ENCODE measurements at regions not wholly inside any gene's neighbourhood (a gene's known extent, or its start where the extent isn't known, plus 50 kb on each side); places are given as distances from the start of the nearest gene placed in this dataset.

DNA sequence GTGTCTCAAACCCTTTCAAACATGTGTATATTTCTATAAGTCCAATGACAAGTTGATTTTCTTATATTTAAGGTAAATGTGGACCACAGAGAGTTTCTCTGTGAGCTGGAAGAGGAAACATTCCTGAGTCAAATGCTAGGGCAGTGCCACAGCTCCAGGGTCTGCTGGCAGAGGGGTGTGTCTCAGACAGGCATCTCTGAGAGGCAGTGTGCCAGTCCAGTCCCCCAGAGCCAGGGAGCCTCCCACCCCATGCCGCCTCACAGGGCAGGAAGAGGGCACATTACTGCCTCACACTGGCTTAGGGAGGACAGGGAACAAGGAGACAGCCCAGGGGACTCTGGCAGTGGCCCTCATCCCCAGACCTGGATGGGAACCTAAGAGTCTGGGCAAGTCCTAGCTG is 120.2 kb downstream of the TENT4A start:
- H3K4me3 Mint-ChIP-seq, result no peak overlapping the region
- Histone ChIP-seq H3K27ac (ENCODE audit: low read length) (no peak overlapping the region), H3K36me3 (ENCODE audit: control insufficient read depth, insufficient read depth, low read length) (no peaks in the 10 kb centered on the region), H3K4me3 (ENCODE audit: low read length) (no peak overlapping the region), H3K4me1 (ENCODE audit: control insufficient read depth, insufficient read depth, low read length) (no peaks in the 10 kb centered on the region), H3K9me3 (ENCODE audit: control insufficient read depth, insufficient read depth, low read length) (peaks cover 5% of the 10 kb centered on the region), H3K27me3 (ENCODE audit: control insufficient read depth, insufficient read depth, low read length) (no peaks in the 10 kb centered on the region)
- H3K27ac Mint-ChIP-seq, result no peak overlapping the region
- TF ChIP-seq, protein P1, sequence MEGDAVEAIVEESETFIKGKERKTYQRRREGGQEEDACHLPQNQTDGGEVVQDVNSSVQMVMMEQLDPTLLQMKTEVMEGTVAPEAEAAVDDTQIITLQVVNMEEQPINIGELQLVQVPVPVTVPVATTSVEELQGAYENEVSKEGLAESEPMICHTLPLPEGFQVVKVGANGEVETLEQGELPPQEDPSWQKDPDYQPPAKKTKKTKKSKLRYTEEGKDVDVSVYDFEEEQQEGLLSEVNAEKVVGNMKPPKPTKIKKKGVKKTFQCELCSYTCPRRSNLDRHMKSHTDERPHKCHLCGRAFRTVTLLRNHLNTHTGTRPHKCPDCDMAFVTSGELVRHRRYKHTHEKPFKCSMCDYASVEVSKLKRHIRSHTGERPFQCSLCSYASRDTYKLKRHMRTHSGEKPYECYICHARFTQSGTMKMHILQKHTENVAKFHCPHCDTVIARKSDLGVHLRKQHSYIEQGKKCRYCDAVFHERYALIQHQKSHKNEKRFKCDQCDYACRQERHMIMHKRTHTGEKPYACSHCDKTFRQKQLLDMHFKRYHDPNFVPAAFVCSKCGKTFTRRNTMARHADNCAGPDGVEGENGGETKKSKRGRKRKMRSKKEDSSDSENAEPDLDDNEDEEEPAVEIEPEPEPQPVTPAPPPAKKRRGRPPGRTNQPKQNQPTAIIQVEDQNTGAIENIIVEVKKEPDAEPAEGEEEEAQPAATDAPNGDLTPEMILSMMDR (IDR thresholded peaks at IDR 0.05), result no peak
- peaks cover 0 to 4% of the 10 kb centered on the region in 2 donors for H3K9me3 Mint-ChIP-seq
- intact Hi-C loops (cut with micrococcal nuclease), result no loop called here
- ATAC-seq (no peak), DNase-seq (no peak)
- H3K27me3 Mint-ChIP-seq (ENCODE audit: low read depth in 2 of 2), result peaks cover 1 to 3% of the 10 kb centered on the region in 2 donors
- H3K36me3 Mint-ChIP-seq, result no peaks in the 10 kb centered on the region
- peaks cover 18 to 29% of the 10 kb centered on the region in 2 donors for H3K4me1 Mint-ChIP-seq
- 85% methylated on average over 1 of the region's 1 CpG for WGBS (ENCODE audit: insufficient coverage)

DNA sequence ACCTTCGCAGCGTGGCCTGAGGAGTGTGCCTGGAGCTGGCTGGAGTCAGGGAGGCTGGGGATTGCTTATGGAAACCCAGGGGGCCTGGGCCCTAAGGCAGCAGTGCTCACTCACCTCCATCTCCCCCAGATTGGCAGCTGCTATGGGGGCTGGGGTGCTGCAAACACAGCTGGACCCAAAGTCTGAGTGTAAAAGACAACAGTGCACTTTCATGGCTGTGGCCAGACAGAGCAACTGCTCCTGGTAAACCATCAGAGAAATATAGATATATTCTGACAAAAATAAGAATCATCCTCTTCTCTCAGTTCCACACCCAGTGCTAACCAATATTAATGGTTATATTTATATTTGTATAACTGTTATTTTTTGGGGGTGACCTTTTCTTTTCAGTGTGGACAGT is 123.9 kb downstream of the TENT4A start:
- Histone ChIP-seq H3K4me3 (ENCODE audit: low read length) (no peak overlapping the region), H3K27me3 (ENCODE audit: control insufficient read depth, insufficient read depth, low read length) (no peaks in the 10 kb centered on the region), H3K36me3 (ENCODE audit: control insufficient read depth, insufficient read depth, low read length) (no peaks in the 10 kb centered on the region), H3K9me3 (ENCODE audit: control insufficient read depth, insufficient read depth, low read length) (peaks cover 5% of the 10 kb centered on the region), H3K27ac (ENCODE audit: low read length) (no peak overlapping the region), H3K4me1 (ENCODE audit: control insufficient read depth, insufficient read depth, low read length) (no peaks in the 10 kb centered on the region)
- intact Hi-C loops (cut with micrococcal nuclease), result loop anchor here (5.0 kb wide), 1 partner anchor 70 kb away; no protein-coding TSS in a partner anchor
- TF ChIP-seq, protein P1 (IDR thresholded peaks at IDR 0.05), result no peak
- peaks cover 8 to 13% of the 10 kb centered on the region in 2 donors for H3K4me1 Mint-ChIP-seq
- H3K27ac Mint-ChIP-seq, result no peak overlapping the region
- WGBS (ENCODE audit: insufficient coverage), result 97% methylated on average over 2 of the region's 2 CpGs
- H3K27me3 Mint-ChIP-seq (ENCODE audit: low read depth in 2 of 2), result peaks cover 7 to 20% of the 10 kb centered on the region in 2 donors
- no peak for ATAC-seq
- DNase-seq, result no peak
- H3K4me3 Mint-ChIP-seq, result no peak overlapping the region
- no peaks in the 10 kb centered on the region for H3K9me3 Mint-ChIP-seq
- H3K36me3 Mint-ChIP-seq, result no peaks in the 10 kb centered on the region

DNA sequence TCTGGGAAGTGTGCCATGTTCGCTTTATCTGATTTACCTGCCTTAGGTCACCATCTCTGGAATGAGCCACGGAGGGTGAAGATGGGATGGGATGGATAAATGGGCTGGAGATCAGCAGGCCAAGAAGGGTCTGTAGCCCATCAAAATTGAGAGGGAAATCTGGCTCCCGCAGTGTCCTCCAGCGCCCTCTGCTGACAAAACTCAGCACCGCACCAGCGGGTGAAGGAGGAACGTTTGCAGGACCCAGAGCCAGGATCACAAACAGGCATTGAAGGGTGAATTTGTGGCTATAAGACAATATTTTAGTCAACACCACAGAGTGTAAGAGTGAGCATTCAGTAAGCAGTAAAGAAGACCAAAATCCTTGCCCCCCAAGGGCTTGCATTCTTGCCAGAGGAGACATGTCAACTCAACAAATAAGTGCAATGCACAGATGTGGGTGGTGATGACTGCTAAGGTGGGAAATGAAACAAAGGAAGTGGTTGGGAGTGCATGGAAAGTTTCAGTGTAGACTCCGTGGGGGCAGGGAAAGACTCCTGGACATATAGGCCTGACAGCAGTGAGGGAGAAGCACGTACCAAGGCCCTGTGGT is 124.4 kb downstream of the TENT4A start:
- H3K4me3 Mint-ChIP-seq, result no peak overlapping the region
- DNase-seq (peak in 1 of 2 donors; percentile 20), ATAC-seq (no peak)
- 62% methylated on average over 9 of the region's 9 CpGs for WGBS (ENCODE audit: insufficient coverage)
- H3K9me3 Mint-ChIP-seq, result no peaks in the 10 kb centered on the region
- H3K4me1 Mint-ChIP-seq, result peaks cover 5 to 11% of the 10 kb centered on the region in 2 donors
- H3K4me1 ChIP-seq (ENCODE audit: control insufficient read depth, insufficient read depth, low read length), result no peaks in the 10 kb centered on the region
- intact Hi-C loops (cut with micrococcal nuclease), result loop anchor here (5.0 kb wide), 1 partner anchor 70 kb away; no protein-coding TSS in a partner anchor
- no peaks in the 10 kb centered on the region for H3K27me3 ChIP-seq (ENCODE audit: control insufficient read depth, insufficient read depth, low read length)
- H3K9me3 ChIP-seq (ENCODE audit: control insufficient read depth, insufficient read depth, low read length), result peaks cover 5% of the 10 kb centered on the region
- no peaks in the 10 kb centered on the region for H3K36me3 Mint-ChIP-seq
- TF ChIP-seq, protein P1 (IDR thresholded peaks at IDR 0.05), result peak; percentile 19
- H3K27me3 Mint-ChIP-seq (ENCODE audit: low read depth in 2 of 2), result peaks cover 7 to 20% of the 10 kb centered on the region in 2 donors
- H3K36me3 ChIP-seq (ENCODE audit: control insufficient read depth, insufficient read depth, low read length), result no peaks in the 10 kb centered on the region
- H3K27ac Mint-ChIP-seq, result no peak overlapping the region
- no peak overlapping the region for H3K4me3 ChIP-seq (ENCODE audit: low read length)
- no peak overlapping the region for H3K27ac ChIP-seq (ENCODE audit: low read length)

GRCh38 chr5:6838736-6839135 is 125.5 kb downstream of the TENT4A start:
- no peaks in the 10 kb centered on the region for H3K27me3 ChIP-seq (ENCODE audit: control insufficient read depth, insufficient read depth, low read length)
- WGBS (ENCODE audit: insufficient coverage), result 51% methylated on average over 6 of the region's 6 CpGs
- no peak overlapping the region for H3K4me3 ChIP-seq (ENCODE audit: low read length)
- intact Hi-C loops (cut with micrococcal nuclease), result loop anchor here (5.0 kb wide), 1 partner anchor 71 kb away; no protein-coding TSS in a partner anchor
- no peaks in the 10 kb centered on the region for H3K36me3 ChIP-seq (ENCODE audit: control insufficient read depth, insufficient read depth, low read length)
- Mint-ChIP-seq H3K36me3 (no peaks in the 10 kb centered on the region), H3K4me1 (peaks cover 0 to 6% of the 10 kb centered on the region in 2 donors), H3K4me3 (no peak overlapping the region), H3K27me3 (ENCODE audit: low read depth in 2 of 2) (peaks cover 7 to 20% of the 10 kb centered on the region in 2 donors), H3K9me3 (no peaks in the 10 kb centered on the region), H3K27ac (no peak overlapping the region)
- ATAC-seq, result no peak
- H3K9me3 ChIP-seq (ENCODE audit: control insufficient read depth, insufficient read depth, low read length), result peaks cover 5% of the 10 kb centered on the region
- H3K4me1 ChIP-seq (ENCODE audit: control insufficient read depth, insufficient read depth, low read length), result no peaks in the 10 kb centered on the region
- DNase-seq, result no peak
- no peak overlapping the region for H3K27ac ChIP-seq (ENCODE audit: low read length)
- TF ChIP-seq, protein P1 (IDR thresholded peaks at IDR 0.05), result no peak
